Suprapubic skin (tissue), 4 donors: ENCODE measurements at regions not wholly inside any gene's neighbourhood (a gene's known extent, or its start where the extent isn't known, plus 50 kb on each side); places are given as distances from the start of the nearest gene placed in this dataset.

Experiments used
- DNase-seq, 2 donors: peaks; one replicate each; pipeline ENCODE4 v3.0.0-alpha.2; 2019; ENCODE audit warnings: low spot score in 2 of 2
- H3K27ac ChIP-seq: fragments of 200-600 bp; sonication (generic); one replicate; pipeline ENCODE4 v1.5.1; 2019
- H3K27me3 ChIP-seq: fragments of 200-600 bp; sonication (generic); one replicate; pipeline ENCODE4 v1.5.1; 2019
- H3K36me3 ChIP-seq: fragments of 200-600 bp; sonication (generic); one replicate; pipeline ENCODE4 v1.5.1; 2019
- H3K4me1 ChIP-seq: fragments of 200-600 bp; sonication (generic); one replicate; pipeline ENCODE4 v1.5.1; 2019
- H3K4me3 ChIP-seq: fragments of 200-600 bp; sonication (generic); one replicate; pipeline ENCODE4 v1.5.1; 2019; ENCODE audit warnings: mild to moderate bottlenecking
- H3K9me3 ChIP-seq: fragments of 200-600 bp; sonication (generic); one replicate; pipeline ENCODE4 v1.5.1; 2019
- EP300 ChIP-seq: sonication (generic); formaldehyde crosslinking; IDR thresholded peaks from one replicate; pipeline ENCODE4 v1.6.1; 2017; ENCODE audit warnings: antibody characterized with exemption
- POLR2A ChIP-seq, 2 donors: fragments of 450-650 bp; IDR thresholded peaks; one replicate each; pipeline ENCODE4 v1.6.1; 2017; ENCODE audit warnings: antibody characterized with exemption in 2 of 2, mild to moderate bottlenecking in 2 of 2, moderate library complexity in 2 of 2
- POLR2AphosphoS5 ChIP-seq, 3 donors: sonication (generic); formaldehyde crosslinking; IDR thresholded peaks; one replicate each; pipeline ENCODE4 v1.6.1; 2017; ENCODE audit warnings: antibody characterized with exemption in 3 of 3
- WGBS: methylation state at CpG from one replicate; pipeline ENCODE4 v1.1.5; 2018; 5-methylcytosine and 5-hydroxymethylcytosine counted together
- TF ChIP-seq, protein P1 (sequence below), 2 donors: fragments of 200-600 bp in 1 of 2; fragments of 450-650 bp in 1 of 2; sonication (generic) in 1 of 2; IDR thresholded peaks; one replicate each; pipeline ENCODE4 v1.5.1; 2016 to 2019; ENCODE audit warnings: antibody characterized with exemption in 2 of 2, mild to moderate bottlenecking in 1 of 2, moderate library complexity in 1 of 2

DNA sequence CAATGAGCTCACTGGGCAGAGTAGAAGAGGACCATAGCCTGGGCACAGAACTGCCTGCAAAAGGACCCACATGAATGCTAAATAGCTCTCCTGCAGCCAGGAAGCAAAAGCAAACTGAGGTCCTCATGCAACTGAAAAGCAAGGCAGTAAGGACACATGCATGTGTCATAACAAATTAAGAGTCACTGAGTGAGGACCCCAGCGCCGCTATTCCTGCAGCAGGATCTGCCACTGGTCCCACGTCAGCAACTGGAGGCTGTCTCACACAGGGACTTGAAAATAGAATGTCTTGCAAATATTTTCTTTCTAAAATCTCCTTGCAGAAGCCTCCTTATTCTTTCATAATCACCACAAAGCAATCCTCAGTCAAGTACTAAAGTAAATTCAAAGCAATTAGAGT, 559.6 kb upstream of the DAB1 start:
- Histone ChIP-seq H3K27me3 (no peaks in the 10 kb centered on the region), H3K4me1 (no peaks in the 10 kb centered on the region), H3K36me3 (no peaks in the 10 kb centered on the region), H3K9me3 (peaks cover 3% of the 10 kb centered on the region), H3K27ac (no peak overlapping the region), H3K4me3 (no peak overlapping the region)
- TF ChIP-seq EP300 (no peak), POLR2AphosphoS5 (IDR thresholded peaks at IDR 0.05) (no peak), POLR2A (IDR thresholded peaks at IDR 0.05) (no peak)
- TF ChIP-seq, protein P1, sequence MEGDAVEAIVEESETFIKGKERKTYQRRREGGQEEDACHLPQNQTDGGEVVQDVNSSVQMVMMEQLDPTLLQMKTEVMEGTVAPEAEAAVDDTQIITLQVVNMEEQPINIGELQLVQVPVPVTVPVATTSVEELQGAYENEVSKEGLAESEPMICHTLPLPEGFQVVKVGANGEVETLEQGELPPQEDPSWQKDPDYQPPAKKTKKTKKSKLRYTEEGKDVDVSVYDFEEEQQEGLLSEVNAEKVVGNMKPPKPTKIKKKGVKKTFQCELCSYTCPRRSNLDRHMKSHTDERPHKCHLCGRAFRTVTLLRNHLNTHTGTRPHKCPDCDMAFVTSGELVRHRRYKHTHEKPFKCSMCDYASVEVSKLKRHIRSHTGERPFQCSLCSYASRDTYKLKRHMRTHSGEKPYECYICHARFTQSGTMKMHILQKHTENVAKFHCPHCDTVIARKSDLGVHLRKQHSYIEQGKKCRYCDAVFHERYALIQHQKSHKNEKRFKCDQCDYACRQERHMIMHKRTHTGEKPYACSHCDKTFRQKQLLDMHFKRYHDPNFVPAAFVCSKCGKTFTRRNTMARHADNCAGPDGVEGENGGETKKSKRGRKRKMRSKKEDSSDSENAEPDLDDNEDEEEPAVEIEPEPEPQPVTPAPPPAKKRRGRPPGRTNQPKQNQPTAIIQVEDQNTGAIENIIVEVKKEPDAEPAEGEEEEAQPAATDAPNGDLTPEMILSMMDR (IDR thresholded peaks at IDR 0.05), result no peak
- DNase-seq, result no peak
- WGBS, result 88% methylated on average over 3 of the region's 3 CpGs

DNA sequence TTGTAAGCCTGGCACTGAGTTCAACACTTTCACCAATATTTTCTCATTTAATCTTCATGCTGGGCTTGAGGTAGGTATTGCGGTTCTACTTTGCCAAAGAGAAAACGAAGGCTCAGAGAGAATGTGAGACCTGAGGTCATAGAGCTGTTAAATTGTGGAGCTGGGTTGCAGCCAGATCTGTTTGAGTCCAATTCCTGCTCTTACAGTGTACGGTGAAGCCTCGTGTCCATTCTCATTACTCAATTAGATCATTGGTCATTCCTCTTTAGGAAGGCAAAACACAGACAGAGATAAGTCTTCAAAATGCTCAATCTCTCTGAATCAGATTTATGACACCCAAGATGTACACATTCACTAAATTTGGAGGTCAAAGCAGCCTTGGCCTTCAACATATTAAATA, 559.0 kb upstream of the DAB1 start:
- Histone ChIP-seq H3K36me3 (no peaks in the 10 kb centered on the region), H3K27ac (no peak overlapping the region), H3K27me3 (no peaks in the 10 kb centered on the region), H3K4me1 (no peaks in the 10 kb centered on the region), H3K4me3 (no peak overlapping the region), H3K9me3 (peaks cover 3% of the 10 kb centered on the region)
- 72% methylated on average over 4 of the region's 4 CpGs for WGBS
- no peak for DNase-seq
- TF ChIP-seq, protein P1 (IDR thresholded peaks at IDR 0.05), result no peak
- TF ChIP-seq POLR2AphosphoS5 (IDR thresholded peaks at IDR 0.05) (no peak), EP300 (no peak), POLR2A (IDR thresholded peaks at IDR 0.05) (no peak)

DNA sequence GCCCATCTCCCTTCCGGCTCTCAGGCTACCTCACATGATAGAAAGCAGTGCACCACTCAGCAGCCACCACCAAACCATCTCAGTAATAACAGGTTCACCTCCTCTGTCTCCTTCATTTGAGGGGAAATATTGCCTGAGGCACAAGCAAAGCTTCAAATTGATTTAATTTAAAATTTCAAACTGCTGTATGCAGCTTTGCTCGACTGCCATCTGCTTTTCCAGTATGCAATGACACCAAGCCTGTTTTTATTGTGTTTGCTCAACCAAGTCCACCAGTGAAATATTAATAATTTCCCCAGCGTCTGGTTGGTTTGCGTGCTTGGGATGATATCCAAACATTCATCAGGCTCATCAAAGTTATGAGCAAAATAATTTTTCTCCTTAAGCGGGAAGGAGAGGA, 552.4 kb upstream of the DAB1 start:
- no peak overlapping the region for H3K4me3 ChIP-seq
- whole genome bisulfite sequencing, result 73% methylated on average over 5 of the region's 5 CpGs
- H3K4me1 ChIP-seq, result no peaks in the 10 kb centered on the region
- no peaks in the 10 kb centered on the region for H3K27me3 ChIP-seq
- H3K27ac ChIP-seq, result no peak overlapping the region
- H3K36me3 ChIP-seq, result no peaks in the 10 kb centered on the region
- peaks cover 3% of the 10 kb centered on the region for H3K9me3 ChIP-seq
- DNase-seq, result no peak
- no peak for TF ChIP-seq EP300
- no peak for TF ChIP-seq POLR2A (IDR thresholded peaks at IDR 0.05)
- TF ChIP-seq POLR2AphosphoS5 (IDR thresholded peaks at IDR 0.05), result no peak
- TF ChIP-seq, protein P1 (IDR thresholded peaks at IDR 0.05), result no peak

DNA sequence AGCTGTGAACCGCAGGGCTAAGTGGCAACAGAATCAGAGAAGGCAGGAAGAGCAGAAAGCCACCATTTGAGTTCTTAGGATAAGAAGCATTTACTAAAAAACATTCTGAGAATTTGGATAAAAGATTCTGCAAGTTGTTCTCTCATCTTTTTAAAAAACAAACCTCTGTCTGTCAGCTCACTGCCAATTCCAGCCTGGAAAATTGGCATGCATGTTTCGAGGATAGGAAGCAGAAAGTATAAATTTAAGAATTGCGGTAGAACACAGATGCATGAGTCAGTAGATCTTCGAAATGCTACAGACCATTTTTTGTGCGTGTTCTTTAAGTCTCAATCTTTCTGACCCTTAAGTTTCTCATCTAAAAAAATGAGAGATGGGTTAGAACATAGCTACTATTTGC, 544.5 kb upstream of the DAB1 start:
- DNase-seq, result no peak
- Histone ChIP-seq H3K36me3 (no peaks in the 10 kb centered on the region), H3K4me1 (no peaks in the 10 kb centered on the region), H3K4me3 (no peak overlapping the region), H3K27ac (no peak overlapping the region), H3K9me3 (no peaks in the 10 kb centered on the region), H3K27me3 (no peaks in the 10 kb centered on the region)
- 77% methylated on average over 5 of the region's 5 CpGs for WGBS
- TF ChIP-seq POLR2A (IDR thresholded peaks at IDR 0.05), result no peak
- no peak for TF ChIP-seq POLR2AphosphoS5 (IDR thresholded peaks at IDR 0.05)
- no peak for TF ChIP-seq EP300
- TF ChIP-seq, protein P1 (IDR thresholded peaks at IDR 0.05), result no peak

DNA sequence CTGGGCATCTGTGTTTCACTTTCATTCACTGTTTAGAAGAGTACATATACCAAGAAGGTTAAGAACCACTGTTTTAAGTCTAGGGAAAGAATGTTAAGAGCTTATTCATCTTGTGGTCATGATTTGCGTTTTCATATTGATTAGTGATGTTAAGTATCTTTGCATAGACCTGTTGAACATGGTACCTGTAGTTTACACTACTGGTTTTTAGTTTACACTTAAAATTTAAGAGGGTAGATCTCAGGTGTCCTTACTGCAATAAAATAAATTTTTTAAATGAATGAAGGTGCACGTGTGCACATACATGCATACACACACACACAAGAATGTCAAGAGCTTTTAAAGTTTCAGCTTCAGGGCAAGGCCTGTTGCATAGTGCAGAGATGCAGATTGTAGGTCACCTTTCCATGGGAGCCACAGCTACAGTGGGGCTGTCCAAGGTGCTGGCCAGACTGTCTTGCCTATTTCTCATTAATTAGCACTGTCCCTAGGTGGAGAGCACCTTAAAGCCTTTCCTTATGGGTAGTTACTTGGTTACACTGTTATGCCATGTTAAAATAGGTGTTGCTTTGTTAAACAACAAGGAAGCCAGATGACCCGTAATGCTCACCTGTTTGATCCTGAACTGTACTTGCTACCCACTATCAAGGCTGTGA, 543.0 kb upstream of the DAB1 start:
- DNase-seq, result no peak
- no peak overlapping the region for H3K27ac ChIP-seq
- 70% methylated on average over 3 of the region's 3 CpGs for WGBS
- no peak overlapping the region for H3K4me3 ChIP-seq
- no peaks in the 10 kb centered on the region for H3K4me1 ChIP-seq
- no peaks in the 10 kb centered on the region for H3K27me3 ChIP-seq
- TF ChIP-seq POLR2A (IDR thresholded peaks at IDR 0.05) (no peak), POLR2AphosphoS5 (IDR thresholded peaks at IDR 0.05) (no peak), EP300 (no peak)
- TF ChIP-seq, protein P1 (IDR thresholded peaks at IDR 0.05), result no peak
- H3K36me3 ChIP-seq, result no peaks in the 10 kb centered on the region
- no peaks in the 10 kb centered on the region for H3K9me3 ChIP-seq
